Stimulated activated memory B cell treated with anti-CD40 and anti-IgM and Interleukin-4, amounts not matched to agents 10 μg/mL and 1 μg/mL and 100 μg/mL, for 72 hours (primary cell): ENCODE measurements at regions not wholly inside any gene's neighbourhood (a gene's known extent, or its start where the extent isn't known, plus 50 kb on each side); places are given as distances from the start of the nearest gene placed in this dataset.

Experiments used
- ATAC-seq: fragments of 150-1000 bp; cut with Tn5 transposase; 2 replicates; pipeline ENCODE4 v1.10.0; 2021
- H3K27ac Mint-ChIP-seq: one replicate; pipeline ENCODE4 v1.8.0; 2022; ENCODE audit warnings: mild to moderate bottlenecking, mixed read lengths
- H3K27me3 Mint-ChIP-seq: one replicate; pipeline ENCODE4 v1.8.0; 2022; ENCODE audit warnings: mixed read lengths
- H3K36me3 Mint-ChIP-seq: one replicate; pipeline ENCODE4 v1.8.0; 2022; ENCODE audit warnings: mixed read lengths
- H3K4me1 Mint-ChIP-seq: one replicate; pipeline ENCODE4 v1.8.0; 2022; ENCODE audit warnings: mixed read lengths
- H3K4me3 Mint-ChIP-seq: one replicate; pipeline ENCODE4 v1.8.0; 2022; ENCODE audit warnings: mild to moderate bottlenecking, moderate library complexity, mixed read lengths
- H3K9me3 Mint-ChIP-seq: one replicate; pipeline ENCODE4 v1.8.0; 2022; ENCODE audit warnings: mixed read lengths

- no peaks in the 10 kb centered on the region for H3K9me3 Mint-ChIP-seq
- no peak for ATAC-seq
These were observed 194.0 kb upstream of the KLF4 start for GRCh38 chr9:107683566-107683965.

DNA sequence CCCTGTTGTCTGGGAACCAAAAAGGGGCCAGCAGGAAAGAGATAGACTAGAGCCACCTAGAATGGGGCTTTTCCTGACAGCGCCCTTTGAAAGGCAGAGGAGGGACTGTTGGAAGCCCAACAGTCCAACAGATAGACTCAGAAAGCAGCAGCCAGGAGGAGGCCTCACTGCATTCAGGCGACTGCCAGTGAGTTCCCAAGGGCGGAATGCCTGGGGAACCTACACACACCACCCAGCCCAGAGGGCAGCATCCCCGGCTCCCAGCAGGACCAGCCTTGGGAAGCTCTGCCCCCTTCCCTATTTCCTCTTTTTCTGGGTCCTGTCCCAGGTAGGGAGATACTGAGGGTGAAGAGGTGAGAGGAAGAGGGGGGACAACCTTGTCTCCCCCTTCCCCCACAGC lies 192.4 kb upstream of the KLF4 start:
- H3K27ac Mint-ChIP-seq: no peak overlapping the region
- H3K4me1 Mint-ChIP-seq: no peaks in the 10 kb centered on the region
- H3K4me3 Mint-ChIP-seq: no peak overlapping the region
- H3K36me3 Mint-ChIP-seq: no peaks in the 10 kb centered on the region
- H3K9me3 Mint-ChIP-seq: no peaks in the 10 kb centered on the region
- H3K27me3 Mint-ChIP-seq: no peaks in the 10 kb centered on the region
- no peak for ATAC-seq

More at GRCh38 chr9:107683566-107683965, 194.0 kb upstream of the KLF4 start:
- H3K4me1 Mint-ChIP-seq: no peaks in the 10 kb centered on the region
- H3K27ac Mint-ChIP-seq: no peak overlapping the region
- H3K4me3 Mint-ChIP-seq: no peak overlapping the region
- H3K27me3 Mint-ChIP-seq: no peaks in the 10 kb centered on the region
- H3K36me3 Mint-ChIP-seq: no peaks in the 10 kb centered on the region

DNA sequence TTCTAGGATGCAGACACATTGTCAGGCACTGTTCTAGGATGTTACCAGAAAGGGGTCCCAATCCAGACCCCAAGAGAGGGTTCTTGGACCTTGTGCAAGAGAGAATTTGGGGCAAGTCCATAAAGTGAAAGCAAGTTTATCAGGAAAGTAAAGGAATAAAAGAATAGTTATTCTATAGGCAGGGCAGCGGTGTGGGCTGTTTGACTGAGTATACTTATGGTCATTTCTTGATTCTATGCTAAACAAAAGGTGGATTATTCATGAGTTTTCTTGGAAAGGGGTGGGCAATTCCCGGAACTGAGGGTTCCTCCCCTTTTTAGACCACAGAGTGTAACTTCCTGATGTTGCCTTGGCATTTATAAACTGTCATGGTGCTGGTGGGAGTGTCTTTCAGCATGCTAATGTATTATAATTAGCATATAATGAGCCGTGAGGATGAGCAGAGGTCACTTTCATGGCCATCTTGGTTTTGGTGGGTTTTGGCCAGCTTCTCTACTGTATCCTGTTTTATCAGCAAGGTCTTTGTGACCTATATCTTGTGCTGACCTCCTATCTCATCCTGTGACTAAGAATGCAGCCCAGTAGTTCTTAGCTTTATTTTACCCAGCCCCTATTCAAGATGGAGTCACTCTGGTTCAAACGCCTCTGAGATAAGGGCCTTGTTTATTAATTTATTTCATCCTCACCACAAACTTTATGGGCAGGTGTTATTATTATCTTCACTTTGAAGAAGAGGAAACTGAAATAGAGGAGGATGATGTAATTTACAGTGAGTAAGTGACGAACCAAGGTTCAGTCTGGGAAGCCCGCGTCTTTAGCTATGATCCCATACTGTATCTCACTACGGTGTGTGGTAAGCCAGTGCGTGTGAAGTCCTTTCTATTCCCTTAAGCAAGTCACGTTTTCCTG lies 186.0 kb upstream of the KLF4 start:
- Mint-ChIP-seq H3K4me3 (no peak overlapping the region), H3K27me3 (no peaks in the 10 kb centered on the region), H3K4me1 (peaks cover 13% of the 10 kb centered on the region), H3K9me3 (no peaks in the 10 kb centered on the region), H3K27ac (no peak overlapping the region), H3K36me3 (no peaks in the 10 kb centered on the region)
- no peak for ATAC-seq

DNA sequence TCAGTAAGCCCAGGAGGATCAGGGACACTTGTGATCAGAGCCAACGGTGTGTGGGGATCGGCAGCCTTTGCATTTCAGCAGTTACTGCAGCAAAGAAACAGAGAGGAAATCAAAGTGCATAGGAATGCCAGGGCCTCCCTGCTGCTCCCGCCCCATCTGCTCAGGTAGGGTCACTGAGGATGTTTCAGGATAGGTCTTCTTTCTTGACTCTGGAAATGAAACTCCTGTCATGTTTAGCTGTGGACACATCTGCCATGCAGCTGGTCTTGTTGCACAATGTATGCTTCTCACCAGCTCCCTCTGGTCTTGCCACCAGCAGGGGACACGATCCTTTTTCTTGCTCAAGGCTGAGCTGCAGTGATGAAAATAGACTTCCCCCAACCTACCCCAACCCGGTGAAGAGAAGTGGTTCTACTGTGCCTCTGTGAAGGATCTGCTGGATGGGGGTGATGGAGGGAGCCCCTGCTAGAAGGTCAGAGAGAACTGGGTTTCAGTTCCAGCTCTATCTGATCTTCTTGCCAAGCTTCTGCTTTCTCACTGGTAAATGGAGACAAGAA lies 185.2 kb upstream of the KLF4 start:
- H3K9me3 Mint-ChIP-seq: no peaks in the 10 kb centered on the region
- no peak overlapping the region for H3K4me3 Mint-ChIP-seq
- H3K27ac Mint-ChIP-seq: no peak overlapping the region

GRCh38 chr9:107673861-107674720 lies 184.5 kb upstream of the KLF4 start:
- H3K27me3 Mint-ChIP-seq: no peaks in the 10 kb centered on the region
- no peak for ATAC-seq
- no peak overlapping the region for H3K27ac Mint-ChIP-seq
- peaks cover 13% of the 10 kb centered on the region for H3K4me1 Mint-ChIP-seq
- no peaks in the 10 kb centered on the region for H3K36me3 Mint-ChIP-seq
- no peak overlapping the region for H3K4me3 Mint-ChIP-seq
- H3K9me3 Mint-ChIP-seq: no peaks in the 10 kb centered on the region

More for the DNA sequence above, 185.2 kb upstream of the KLF4 start:
- H3K27me3 Mint-ChIP-seq: no peaks in the 10 kb centered on the region
- peaks cover 13% of the 10 kb centered on the region for H3K4me1 Mint-ChIP-seq
- ATAC-seq: peak; percentile 58
- no peaks in the 10 kb centered on the region for H3K36me3 Mint-ChIP-seq

- ATAC-seq: no peak
- Mint-ChIP-seq H3K27ac (no peak overlapping the region), H3K9me3 (no peaks in the 10 kb centered on the region), H3K4me1 (peaks cover 13% of the 10 kb centered on the region), H3K36me3 (no peaks in the 10 kb centered on the region), H3K4me3 (no peak overlapping the region), H3K27me3 (peaks cover under 1% of the 10 kb centered on the region)
These were observed 182.0 kb upstream of the KLF4 start for GRCh38 chr9:107671588-107671987.

DNA sequence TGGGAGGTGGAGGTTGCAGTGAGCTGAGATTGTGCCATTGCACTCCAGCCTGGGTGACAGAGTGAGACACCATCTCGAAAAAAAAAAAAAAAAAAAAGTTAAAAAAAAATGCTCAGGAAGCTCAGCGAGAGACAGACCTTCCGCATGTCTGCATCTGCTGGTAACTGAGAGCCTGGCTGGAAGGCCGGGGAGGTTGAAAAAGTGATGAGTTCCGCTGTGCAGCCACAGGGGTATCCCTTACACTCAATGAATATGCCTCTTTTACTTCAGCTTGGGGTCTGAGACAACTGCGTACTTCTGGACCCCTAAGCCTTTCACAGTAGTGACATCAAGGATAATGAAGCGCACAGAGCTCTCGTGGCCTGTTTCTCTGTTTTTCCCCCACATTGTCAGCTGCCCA lies 179.9 kb upstream of the KLF4 start:
- Mint-ChIP-seq H3K9me3 (no peaks in the 10 kb centered on the region), H3K27ac (no peak overlapping the region), H3K4me1 (peaks cover under 1% of the 10 kb centered on the region), H3K27me3 (peaks cover 8% of the 10 kb centered on the region), H3K4me3 (no peak overlapping the region), H3K36me3 (no peaks in the 10 kb centered on the region)
- ATAC-seq: no peak

- no peak overlapping the region for H3K4me3 Mint-ChIP-seq
- ATAC-seq: no peak
- H3K4me1 Mint-ChIP-seq: no peaks in the 10 kb centered on the region
- peaks cover 8% of the 10 kb centered on the region for H3K27me3 Mint-ChIP-seq
- no peaks in the 10 kb centered on the region for H3K36me3 Mint-ChIP-seq
- no peak overlapping the region for H3K27ac Mint-ChIP-seq
- H3K9me3 Mint-ChIP-seq: no peaks in the 10 kb centered on the region
These were observed 177.9 kb upstream of the KLF4 start for GRCh38 chr9:107667231-107668070.

GRCh38 chr9:107665057-107665456 lies 175.5 kb upstream of the KLF4 start:
- no peak overlapping the region for H3K27ac Mint-ChIP-seq
- no peak for ATAC-seq
- peaks cover 8% of the 10 kb centered on the region for H3K27me3 Mint-ChIP-seq
- no peaks in the 10 kb centered on the region for H3K4me1 Mint-ChIP-seq
- no peaks in the 10 kb centered on the region for H3K36me3 Mint-ChIP-seq
- no peak overlapping the region for H3K4me3 Mint-ChIP-seq
- no peaks in the 10 kb centered on the region for H3K9me3 Mint-ChIP-seq

- no peaks in the 10 kb centered on the region for H3K9me3 Mint-ChIP-seq
- H3K4me3 Mint-ChIP-seq: no peak overlapping the region
These were observed 171.4 kb upstream of the KLF4 start for GRCh38 chr9:107660976-107661375.

DNA sequence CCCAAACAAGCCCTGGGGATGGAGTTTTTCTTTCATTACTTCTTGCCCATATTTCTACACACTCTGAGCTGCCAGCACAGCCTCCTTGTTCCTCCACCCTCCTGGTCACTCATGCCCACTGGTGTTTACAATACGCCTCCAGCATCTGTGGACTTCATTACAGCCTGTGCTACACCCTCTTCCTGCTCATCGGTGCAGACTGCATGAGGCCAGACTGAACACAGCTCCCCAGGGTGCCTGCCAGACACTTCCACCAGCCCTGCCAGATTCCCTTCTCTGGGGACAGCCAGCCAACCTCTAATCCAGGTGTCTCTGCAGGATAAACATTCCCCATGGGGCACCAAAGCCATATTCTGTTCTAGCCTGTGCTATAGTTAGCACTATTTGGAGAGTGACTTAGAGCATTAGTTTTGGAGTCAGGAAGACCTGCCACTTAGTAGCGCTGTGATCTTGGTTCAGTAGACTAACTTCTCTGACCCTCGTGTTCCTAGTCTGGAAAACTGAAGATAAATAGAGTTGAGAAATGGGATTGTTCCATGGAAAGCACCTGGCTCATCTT lies 163.8 kb upstream of the KLF4 start:
- no peak for ATAC-seq
- no peak overlapping the region for H3K27ac Mint-ChIP-seq
- no peaks in the 10 kb centered on the region for H3K4me1 Mint-ChIP-seq
- no peak overlapping the region for H3K4me3 Mint-ChIP-seq
- peaks cover 3% of the 10 kb centered on the region for H3K9me3 Mint-ChIP-seq
- peaks cover 11% of the 10 kb centered on the region for H3K27me3 Mint-ChIP-seq
- no peaks in the 10 kb centered on the region for H3K36me3 Mint-ChIP-seq

More at GRCh38 chr9:107660976-107661375, 171.4 kb upstream of the KLF4 start:
- Mint-ChIP-seq H3K27me3 (peaks cover 2% of the 10 kb centered on the region), H3K27ac (no peak overlapping the region), H3K4me1 (no peaks in the 10 kb centered on the region), H3K36me3 (no peaks in the 10 kb centered on the region)
- ATAC-seq: no peak

DNA sequence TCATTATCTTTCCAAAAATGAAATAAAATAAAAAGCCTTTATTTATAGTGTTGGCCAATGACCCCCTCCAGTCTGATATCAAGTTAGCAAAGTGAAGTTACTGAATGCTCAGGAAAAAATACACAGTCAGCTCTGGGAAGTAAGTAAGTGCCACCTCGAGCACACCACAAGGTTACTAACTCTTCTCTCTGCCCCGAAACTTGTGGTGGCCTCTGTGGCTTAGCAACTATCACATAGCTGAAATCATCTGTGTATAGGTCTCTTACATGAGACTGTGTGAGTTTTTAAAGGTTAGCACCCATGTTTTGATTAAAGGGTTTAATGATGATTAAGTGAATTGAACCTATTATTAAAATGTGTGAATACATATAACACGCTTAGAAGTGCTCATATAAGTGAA lies 161.4 kb upstream of the KLF4 start:
- no peaks in the 10 kb centered on the region for H3K36me3 Mint-ChIP-seq
- no peak overlapping the region for H3K4me3 Mint-ChIP-seq
- ATAC-seq: no peak
- no peak overlapping the region for H3K27ac Mint-ChIP-seq
- H3K27me3 Mint-ChIP-seq: peaks cover 26% of the 10 kb centered on the region
- peaks cover 3% of the 10 kb centered on the region for H3K9me3 Mint-ChIP-seq
- H3K4me1 Mint-ChIP-seq: no peaks in the 10 kb centered on the region

- no peaks in the 10 kb centered on the region for H3K9me3 Mint-ChIP-seq
- H3K36me3 Mint-ChIP-seq: no peaks in the 10 kb centered on the region
- H3K27me3 Mint-ChIP-seq: peaks cover 27% of the 10 kb centered on the region
- no peak overlapping the region for H3K27ac Mint-ChIP-seq
- H3K4me3 Mint-ChIP-seq: no peak overlapping the region
- ATAC-seq: no peak
- H3K4me1 Mint-ChIP-seq: peaks cover under 1% of the 10 kb centered on the region
These were observed 160.8 kb upstream of the KLF4 start for GRCh38 chr9:107650321-107650720.

- no peaks in the 10 kb centered on the region for H3K9me3 Mint-ChIP-seq
- ATAC-seq: no peak
- H3K27ac Mint-ChIP-seq: no peak overlapping the region
- H3K36me3 Mint-ChIP-seq: no peaks in the 10 kb centered on the region
- H3K4me1 Mint-ChIP-seq: peaks cover 5% of the 10 kb centered on the region
- peaks cover 30% of the 10 kb centered on the region for H3K27me3 Mint-ChIP-seq
- H3K4me3 Mint-ChIP-seq: no peak overlapping the region
These were observed 158.7 kb upstream of the KLF4 start for GRCh38 chr9:107648153-107648715.
